C4-2B (cell line): ENCODE measurements at regions not wholly inside any gene's neighbourhood (a gene's known extent, or its start where the extent isn't known, plus 50 kb on each side); places are given as distances from the start of the nearest gene placed in this dataset.

ENCODE experiments used
- H3K27ac ChIP-seq: fragments of 450-650 bp; 2 replicates; pipeline ENCODE4 v1.5.1; 2017
- CTCF ChIP-seq: fragments of 450-650 bp; conservative IDR thresholded peaks from 2 replicates; pipeline ENCODE4 v1.5.1; 2017; ENCODE audit warnings: mild to moderate bottlenecking
- ZFX ChIP-seq: fragments of 450-650 bp; IDR thresholded peaks from 2 replicates; pipeline ENCODE4 v1.6.1; 2017

GRCh38 chr5:136731241-136731900 is 366.0 kb upstream of the TRPC7 start:
- H3K27ac ChIP-seq: no peak overlapping the region
- no peak for TF ChIP-seq CTCF
- TF ChIP-seq ZFX: no peak

GRCh38 chr5:136730426-136730825 is 365.1 kb upstream of the TRPC7 start:
- no peak overlapping the region for H3K27ac ChIP-seq
- TF ChIP-seq ZFX (no peak), CTCF (no peak)

GRCh38 chr5:136729901-136730355 is 364.6 kb upstream of the TRPC7 start:
- TF ChIP-seq CTCF: no peak
- no peak for TF ChIP-seq ZFX
- no peak overlapping the region for H3K27ac ChIP-seq

- H3K27ac ChIP-seq: no peak overlapping the region
- TF ChIP-seq CTCF (no peak), ZFX (no peak)
Observed at GRCh38 chr5:136726506-136726905, 361.2 kb upstream of the TRPC7 start.

DNA sequence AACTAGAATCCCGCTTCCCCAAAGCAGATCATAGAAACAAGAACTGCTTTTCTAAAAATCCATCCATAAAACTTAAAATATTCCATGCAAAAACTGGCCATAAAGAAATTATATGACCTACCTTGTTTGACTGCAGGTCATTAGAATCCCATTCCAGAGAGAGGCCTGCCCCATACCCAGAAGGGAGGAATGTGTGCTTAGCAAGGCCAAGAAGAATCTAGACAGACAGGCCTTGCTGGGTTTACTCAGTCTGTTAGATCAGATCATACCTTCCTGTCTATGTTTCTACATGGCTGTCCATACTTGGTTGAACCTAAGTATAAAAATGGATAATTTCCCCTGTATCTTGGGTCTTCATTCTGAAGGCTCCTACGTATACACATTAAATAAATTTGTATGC is 358.8 kb upstream of the TRPC7 start:
- TF ChIP-seq ZFX: no peak
- no peak for TF ChIP-seq CTCF
- H3K27ac ChIP-seq: no peak overlapping the region

DNA sequence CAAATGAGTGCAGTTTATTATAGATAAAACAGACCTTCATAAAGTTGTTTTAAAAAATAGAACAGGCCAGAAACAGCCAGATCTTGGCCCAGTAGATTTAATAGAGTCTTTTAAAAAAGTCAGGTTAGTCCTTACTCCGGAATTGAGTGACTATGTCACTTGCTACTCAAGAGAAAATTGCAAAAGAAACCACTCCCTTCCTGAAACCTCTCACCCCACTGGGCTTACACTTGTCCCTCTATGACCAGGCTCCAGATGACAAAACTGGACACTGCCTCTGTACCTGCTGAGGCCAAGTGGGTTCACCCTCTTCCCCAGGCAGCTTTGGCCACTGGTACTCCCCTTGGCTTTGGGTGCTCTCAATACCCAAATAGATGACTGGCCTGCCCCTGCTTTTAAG is 357.2 kb upstream of the TRPC7 start:
- TF ChIP-seq CTCF (no peak), ZFX (no peak)
- H3K27ac ChIP-seq: no peak overlapping the region

GRCh38 chr5:136722086-136722485 is 356.7 kb upstream of the TRPC7 start:
- no peak overlapping the region for H3K27ac ChIP-seq
- TF ChIP-seq ZFX (no peak), CTCF (no peak)
